RPMI8226 (cell line): ENCODE measurements at regions not wholly inside any gene's neighbourhood (a gene's known extent, or its start where the extent isn't known, plus 50 kb on each side); places are given as distances from the start of the nearest gene placed in this dataset.

Experiments
- DNase-seq: peaks from one replicate; pipeline ENCODE4 v3.0.0-alpha.2; 2015

- peak; percentile 32 for DNase-seq
Observed at GRCh38 chr3:67863869-67864268, 209.5 kb upstream of the SUCLG2 start.

DNA sequence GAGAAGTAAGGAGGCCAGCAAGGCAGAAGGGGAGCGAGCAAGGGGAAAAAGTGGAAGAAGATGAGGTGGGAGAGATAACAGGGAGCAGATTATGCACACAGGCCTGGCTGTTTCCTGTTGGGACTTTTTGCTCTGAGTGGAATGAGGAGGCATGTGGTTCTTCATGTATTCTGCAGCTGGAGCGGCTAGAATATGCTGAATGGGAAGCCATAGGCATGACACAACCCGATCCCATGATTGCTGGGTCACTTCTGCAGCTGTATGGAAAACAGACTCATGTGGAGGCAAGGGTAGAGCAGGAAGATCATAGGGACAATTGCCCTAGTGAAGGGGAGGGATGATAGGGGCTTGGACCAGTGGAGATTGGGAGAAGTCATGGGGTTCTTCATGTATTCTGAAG is 206.0 kb upstream of the SUCLG2 start:
- DNase-seq, result no peak

DNA sequence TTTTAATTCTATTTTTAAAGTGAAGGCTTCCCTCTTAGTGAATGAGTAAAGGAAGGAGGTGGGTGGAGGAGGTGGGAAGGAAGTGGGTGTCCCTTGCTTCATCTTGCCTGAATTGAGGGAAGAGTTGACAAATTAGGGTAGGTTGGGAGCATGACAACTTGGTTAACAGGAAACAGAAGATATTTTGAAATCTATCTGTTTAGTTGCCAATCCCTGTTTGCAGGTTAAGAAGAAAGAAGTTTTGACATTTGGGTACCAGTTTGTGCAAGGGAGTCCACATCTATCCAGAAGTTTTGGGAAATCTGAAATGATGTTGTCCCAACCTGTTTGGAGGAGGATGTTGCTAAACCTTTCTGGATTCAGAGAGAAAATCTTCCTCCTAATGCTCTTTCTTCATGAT is 204.1 kb upstream of the SUCLG2 start:
- DNase-seq, result no peak

DNA sequence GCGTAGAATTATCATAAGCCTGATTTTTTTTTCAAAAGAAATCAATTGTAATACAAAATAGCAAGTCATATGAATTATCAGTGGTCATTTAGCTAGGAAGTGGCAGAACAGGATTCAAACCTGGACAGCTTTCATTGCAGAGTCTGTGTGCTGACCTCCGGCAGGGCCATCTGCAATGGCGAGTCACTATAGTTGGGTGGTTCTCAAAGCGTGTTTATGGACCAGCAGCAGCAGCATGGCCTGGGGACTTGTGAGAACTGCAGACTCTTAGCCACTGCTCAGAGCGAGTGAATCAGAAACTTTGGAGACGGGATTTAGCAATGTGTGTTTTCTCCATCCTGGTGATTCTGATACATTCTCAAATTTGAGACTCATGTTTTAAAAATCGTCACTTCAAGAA is 202.3 kb upstream of the SUCLG2 start:
- no peak for DNase-seq

- DNase-seq, result no peak
Observed at GRCh38 chr3:67854663-67855062, 200.3 kb upstream of the SUCLG2 start.

DNA sequence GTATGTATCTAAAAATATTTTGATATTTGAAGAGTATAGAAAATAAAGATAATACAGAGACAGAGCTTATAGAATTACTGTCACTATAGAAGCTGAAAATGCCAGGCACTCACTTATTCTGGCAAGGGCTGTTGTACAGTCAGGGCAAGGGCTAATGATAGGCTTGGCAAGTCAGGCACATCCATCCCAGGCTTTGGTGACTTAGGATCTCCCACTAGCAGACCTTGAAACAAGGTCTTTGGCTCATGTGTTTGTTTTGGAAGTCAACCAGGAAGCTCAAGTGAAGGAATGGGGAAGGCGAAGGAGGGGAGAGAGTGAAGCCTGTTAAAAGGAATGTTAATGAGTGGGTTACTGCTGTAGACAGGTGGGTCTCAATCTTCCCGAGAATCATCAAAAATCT is 199.1 kb upstream of the SUCLG2 start:
- DNase-seq, result no peak

DNA sequence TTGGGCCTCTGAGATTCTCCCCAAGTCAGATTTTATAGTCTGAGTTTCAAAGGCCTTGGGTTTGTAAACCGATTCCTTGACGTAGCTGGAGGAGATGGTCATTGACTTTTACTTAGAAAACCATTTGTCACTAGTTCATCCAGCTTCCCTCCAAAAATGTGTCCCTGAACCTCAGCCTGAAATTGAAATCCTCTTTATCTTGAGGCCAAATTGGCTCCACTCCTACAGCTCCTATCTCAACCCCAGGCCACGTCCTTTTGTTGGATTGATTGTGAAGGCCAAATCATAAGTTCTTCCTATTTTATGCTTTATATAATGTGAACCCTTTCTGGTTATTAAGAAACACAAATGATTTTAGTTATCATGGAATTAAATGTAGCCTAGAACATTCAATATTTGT is 193.9 kb upstream of the SUCLG2 start:
- no peak for DNase-seq

DNA sequence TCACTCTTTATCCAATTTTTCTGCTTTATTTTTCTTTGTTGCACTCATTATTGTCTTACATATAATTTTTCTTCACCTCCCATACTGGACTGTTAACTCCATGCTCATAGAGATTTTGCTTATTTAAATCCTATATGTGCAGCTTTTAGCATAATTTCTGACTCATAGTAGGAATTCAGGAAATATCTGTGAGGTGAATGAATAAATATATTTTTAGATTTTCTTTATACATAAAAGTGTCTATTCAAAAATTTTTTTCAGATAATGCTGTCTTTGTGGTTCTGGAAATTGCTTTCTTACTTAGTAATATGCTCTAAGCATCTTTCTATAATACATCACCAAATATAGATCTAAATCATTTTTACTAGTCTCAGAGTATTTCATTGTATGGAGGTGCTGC is 191.8 kb upstream of the SUCLG2 start:
- no peak for DNase-seq

- no peak for DNase-seq
Observed at GRCh38 chr3:67832817-67833216, 178.4 kb upstream of the SUCLG2 start.

DNA sequence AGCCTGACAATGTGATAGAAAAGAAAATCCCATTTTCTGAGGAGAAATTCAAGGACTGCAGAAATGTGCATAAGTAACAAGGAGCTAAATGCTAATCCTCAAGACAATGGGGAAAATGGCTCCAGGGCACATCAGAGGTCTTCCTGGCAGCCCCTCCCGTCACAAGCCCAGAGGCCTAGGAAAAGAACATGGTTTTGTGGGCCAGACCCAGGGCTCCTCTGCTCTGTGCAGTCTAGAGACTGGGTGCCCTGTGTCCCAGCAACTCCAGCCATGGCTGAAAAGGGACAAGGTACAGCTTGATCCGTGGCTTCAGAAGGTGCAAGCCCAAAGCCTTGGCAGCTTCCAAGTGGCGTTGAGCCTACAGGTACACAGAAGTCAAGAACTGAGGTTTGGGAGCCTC is 176.8 kb upstream of the SUCLG2 start:
- no peak for DNase-seq

DNA sequence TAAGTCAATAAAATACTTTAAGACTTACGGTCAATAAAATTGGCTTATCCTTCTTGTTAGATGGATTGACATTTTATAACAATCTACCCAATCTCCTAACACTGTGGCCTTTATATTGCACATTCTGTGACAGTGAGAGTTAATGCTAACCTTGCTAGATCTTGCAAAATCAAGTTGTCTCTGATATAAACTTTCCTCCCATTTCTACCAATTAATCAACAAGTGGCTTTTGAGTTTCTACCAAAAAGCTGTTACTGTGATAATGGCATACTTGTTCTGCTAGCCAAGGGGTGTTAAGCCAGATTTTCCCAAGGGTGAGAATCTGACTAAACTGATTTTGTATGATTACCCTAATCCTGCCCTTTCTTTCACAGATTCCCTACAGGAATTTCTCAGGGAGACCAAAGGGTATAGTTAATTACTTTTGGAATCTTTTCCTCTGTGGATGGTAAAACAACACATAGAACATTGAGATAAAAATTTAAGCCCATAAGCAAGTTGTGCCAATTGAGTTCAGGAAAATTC is 174.1 kb upstream of the SUCLG2 start:
- DNase-seq, result no peak

GRCh38 chr3:67821135-67821534 is 166.7 kb upstream of the SUCLG2 start:
- DNase-seq, result no peak

DNA sequence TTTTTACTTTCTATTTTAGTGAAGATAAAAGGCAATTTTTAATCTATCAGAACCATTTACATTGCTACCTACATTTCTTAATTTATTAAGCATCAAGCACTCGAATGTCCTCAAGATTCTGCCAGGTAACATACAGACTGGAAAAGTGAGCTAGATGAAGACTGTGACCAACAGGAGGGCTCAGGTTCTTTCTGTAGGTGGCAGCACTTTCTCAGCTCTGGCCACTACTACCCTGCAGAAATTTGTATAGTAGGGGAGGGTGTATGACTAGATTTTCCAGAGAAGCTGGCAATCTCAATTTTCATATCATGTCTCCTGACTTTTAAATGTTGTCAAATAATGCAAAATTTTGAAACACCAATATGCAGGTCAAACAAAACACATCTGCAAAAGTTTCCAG is 165.0 kb upstream of the SUCLG2 start:
- no peak for DNase-seq

DNA sequence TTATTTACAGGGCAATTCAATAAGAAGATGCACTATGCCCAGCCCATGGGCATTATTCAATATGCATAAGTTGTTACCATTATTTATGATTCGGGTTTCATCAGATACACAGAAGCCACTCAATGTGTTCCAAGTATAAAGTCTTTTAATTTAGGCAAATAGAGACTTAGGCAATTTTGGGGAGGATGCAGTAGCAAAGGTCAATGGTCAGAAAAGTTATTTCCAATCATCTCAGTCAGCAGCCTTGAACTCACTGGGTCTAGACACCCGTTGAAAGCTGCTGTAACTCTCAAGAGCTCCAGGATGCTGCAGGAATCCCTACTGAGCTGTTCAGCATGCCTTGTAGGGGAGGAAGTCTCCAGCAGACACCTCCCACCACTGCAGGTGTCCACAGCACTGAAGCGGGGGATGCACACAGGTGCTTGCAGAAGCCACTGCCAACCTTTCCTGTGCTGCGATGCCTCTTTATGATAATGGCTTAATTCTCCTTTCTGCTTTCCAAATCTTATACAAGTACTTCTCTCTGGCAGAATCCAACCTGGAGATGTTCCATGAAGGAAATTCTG is 155.0 kb upstream of the SUCLG2 start:
- no peak for DNase-seq

- DNase-seq, result no peak
Observed at GRCh38 chr3:67808906-67809305, 154.5 kb upstream of the SUCLG2 start.

DNA sequence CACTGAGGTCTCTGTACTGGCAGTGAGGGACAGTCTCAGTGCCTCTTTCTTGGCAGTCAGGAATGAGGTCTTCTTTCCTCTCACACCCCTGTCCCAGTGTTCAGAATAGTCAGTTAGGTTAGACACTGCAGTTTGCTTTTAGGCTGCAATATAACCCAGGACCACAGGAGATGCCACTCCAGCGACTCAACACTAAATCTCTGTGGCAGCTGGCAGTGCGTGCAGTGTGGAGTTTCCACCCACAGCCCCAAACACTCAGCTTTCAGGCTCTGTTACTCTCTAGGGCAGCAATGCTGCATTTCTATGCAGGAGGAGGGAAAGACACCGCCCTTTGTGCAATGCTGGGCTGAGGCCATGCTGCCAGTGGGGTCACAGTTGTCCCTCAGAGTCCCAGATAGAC is 150.2 kb upstream of the SUCLG2 start:
- DNase-seq, result no peak

DNA sequence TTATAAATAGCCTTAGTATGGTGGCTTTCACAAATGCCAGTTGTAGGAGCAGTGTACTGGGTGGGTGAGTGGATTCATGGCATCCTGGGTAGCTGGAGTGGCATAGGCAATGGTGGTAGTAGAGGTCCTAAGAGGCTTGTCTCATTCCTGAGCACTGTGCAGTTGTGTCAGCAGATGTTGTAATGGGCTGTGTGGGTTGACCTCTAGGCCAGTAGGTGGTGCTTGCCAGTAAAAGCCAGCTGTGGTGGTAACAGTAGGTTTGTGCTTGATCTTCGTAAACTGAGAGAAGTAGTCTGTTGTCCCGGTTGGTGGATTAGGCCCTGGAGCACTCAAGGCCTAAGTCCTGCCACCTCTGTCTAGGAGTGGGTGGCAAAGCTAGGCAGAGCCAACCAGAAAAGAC is 149.7 kb upstream of the SUCLG2 start:
- no peak for DNase-seq

GRCh38 chr3:67798412-67798811 is 144.0 kb upstream of the SUCLG2 start:
- DNase-seq, result no peak

GRCh38 chr3:67791620-67792019 is 137.2 kb upstream of the SUCLG2 start:
- no peak for DNase-seq

GRCh38 chr3:67790043-67790442 is 135.6 kb upstream of the SUCLG2 start:
- peak; percentile 23 for DNase-seq

GRCh38 chr3:67788396-67788795 is 134.0 kb upstream of the SUCLG2 start:
- DNase-seq, result no peak

DNA sequence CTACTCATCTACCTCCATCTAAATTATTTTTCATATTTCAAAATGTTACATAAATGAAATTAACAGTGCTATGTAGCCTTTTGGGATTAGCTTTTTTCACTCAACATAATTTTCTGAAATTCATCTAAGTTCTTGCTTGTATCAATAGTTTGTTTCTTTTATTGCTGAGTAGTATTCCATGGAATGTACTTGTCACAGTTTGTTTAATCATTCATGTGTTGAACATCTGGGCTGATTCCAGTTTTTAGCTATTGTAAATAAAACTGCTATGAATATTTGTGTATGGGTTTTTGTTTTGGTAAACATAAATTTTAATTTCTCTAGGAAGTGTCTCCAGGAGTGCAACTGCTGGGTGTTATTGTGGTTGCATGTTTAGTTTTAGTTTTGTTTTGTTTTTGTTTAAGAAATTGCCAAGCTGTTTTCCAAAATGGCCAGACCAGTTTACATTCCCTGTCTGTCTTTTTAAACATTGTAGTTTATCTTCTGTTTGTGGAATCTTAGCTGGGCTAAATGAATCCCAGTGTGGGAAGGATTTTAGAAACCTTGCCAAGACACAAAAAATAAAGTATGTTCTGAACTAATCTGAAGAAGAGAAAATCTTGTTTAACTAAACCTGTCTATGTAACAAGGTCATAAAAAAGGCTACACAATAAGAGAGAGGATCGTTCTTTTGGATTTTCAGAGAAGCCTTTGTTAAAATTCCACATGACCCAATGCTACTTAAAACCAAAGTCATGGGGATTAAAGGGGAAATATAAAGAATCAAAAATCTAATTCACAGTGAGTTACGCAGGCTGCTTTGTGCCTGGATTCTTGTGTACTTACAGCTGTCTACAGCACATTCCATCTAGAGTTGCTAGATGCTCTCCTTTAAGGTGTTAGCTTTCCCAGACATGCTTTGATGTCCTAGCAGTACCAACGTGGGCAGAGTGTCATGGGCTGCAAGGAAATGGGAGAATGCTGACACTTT is 129.2 kb upstream of the SUCLG2 start:
- DNase-seq, result no peak

- DNase-seq, result no peak
Observed at GRCh38 chr3:67781871-67782270, 127.5 kb upstream of the SUCLG2 start.

DNA sequence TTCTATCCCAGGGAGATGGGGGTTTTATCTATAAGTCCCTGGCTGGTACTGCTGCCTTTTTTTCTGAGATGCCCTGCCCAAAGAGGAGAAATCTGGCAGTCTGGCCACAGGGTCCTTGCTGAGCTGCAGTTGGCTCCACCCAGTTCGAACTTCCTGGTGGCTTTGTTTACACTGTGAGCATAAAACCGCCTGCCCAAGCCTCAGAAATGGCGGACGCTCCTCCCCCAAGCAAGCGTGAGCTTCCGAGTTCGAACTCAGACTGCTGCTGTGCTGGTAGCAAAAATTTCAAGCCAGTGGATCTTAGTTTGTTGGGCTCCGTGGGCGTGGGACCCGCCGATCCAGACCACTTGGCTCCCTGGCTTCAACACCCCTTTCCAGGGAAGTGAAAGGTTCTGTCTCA is 126.8 kb upstream of the SUCLG2 start:
- DNase-seq, result peak; percentile 41
